MG63 (cell line): ENCODE measurements at regions not wholly inside any gene's neighbourhood (a gene's known extent, or its start where the extent isn't known, plus 50 kb on each side); places are given as distances from the start of the nearest gene placed in this dataset.
A peak's percentile ranks its signal among the peaks of the same experiment; 100 is the strongest.

Experiments used
- DNase-seq: peaks from one replicate; pipeline ENCODE4 v3.0.0-alpha.2; 2020
- H3K27me3 ChIP-seq: fragments of 250-450 bp; sonication (Bioruptor Pico); 2 replicates; pipeline ENCODE4 v1.5.1; 2020; ENCODE audit warnings: mild to moderate bottlenecking, moderate library complexity
- H3K36me3 ChIP-seq: fragments of 250-450 bp; sonication (Bioruptor Pico); 2 replicates; pipeline ENCODE4 v1.5.1; 2020; ENCODE audit warnings: mild to moderate bottlenecking, moderate library complexity
- H3K4me3 ChIP-seq: fragments of 250-450 bp; sonication (Bioruptor Pico); 2 replicates; pipeline ENCODE4 v1.5.1; 2020; ENCODE audit warnings: mild to moderate bottlenecking, moderate library complexity
- H3K9me3 ChIP-seq: fragments of 250-450 bp; sonication (Bioruptor Pico); 2 replicates; pipeline ENCODE4 v1.5.1; 2020; ENCODE audit warnings: mild to moderate bottlenecking, moderate library complexity

GRCh38 chr20:61185181-61185580 is 66.9 kb upstream of the CDH4 start:
- H3K36me3 ChIP-seq = no peaks in the 10 kb centered on the region
- H3K27me3 ChIP-seq = no peaks in the 10 kb centered on the region
- DNase-seq = no peak
- H3K9me3 ChIP-seq = no peaks in the 10 kb centered on the region
- H3K4me3 ChIP-seq = no peak overlapping the region

DNA sequence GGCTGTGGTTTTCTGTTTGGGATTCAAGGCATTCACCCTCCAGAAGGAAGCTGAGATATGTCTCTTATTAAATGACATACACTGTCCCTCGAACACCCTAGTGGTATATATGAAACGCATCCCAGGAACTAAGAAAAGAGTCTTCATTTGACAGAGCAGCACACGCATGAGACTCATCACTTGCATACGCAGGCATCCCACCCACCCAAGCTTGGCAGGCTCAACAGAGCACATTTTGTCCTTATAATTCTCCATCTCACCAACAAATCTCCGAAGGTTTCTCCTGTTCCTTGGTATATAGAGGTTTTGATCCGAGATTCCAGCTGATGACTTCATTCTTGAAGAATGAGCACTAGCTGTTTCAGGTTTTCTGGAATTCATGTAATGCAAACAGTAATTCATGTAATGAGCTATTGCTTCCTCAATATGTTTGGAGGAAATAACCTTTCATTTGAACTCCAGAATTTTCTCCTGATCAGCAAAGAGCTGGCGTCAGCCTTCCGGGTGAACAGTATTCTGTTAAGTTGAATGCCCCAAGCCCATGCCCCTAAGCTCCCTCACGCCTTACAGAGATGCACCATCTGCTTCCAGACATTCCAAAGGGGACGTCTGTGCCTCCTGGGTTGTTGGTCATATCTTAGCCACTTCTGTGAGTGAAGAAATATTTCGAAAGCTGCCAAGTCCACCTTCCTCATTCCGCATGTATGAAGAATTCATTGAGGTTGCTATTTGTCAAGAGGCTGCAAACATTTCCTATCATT is 66.0 kb upstream of the CDH4 start:
- no peaks in the 10 kb centered on the region for H3K36me3 ChIP-seq
- no peaks in the 10 kb centered on the region for H3K9me3 ChIP-seq
- no peak overlapping the region for H3K4me3 ChIP-seq
- H3K27me3 ChIP-seq = no peaks in the 10 kb centered on the region
- peak; percentile 81 for DNase-seq

- no peak overlapping the region for H3K4me3 ChIP-seq
- no peaks in the 10 kb centered on the region for H3K9me3 ChIP-seq
- no peaks in the 10 kb centered on the region for H3K36me3 ChIP-seq
- no peak for DNase-seq
- no peaks in the 10 kb centered on the region for H3K27me3 ChIP-seq
Observed at GRCh38 chr20:61186771-61187472, 65.1 kb upstream of the CDH4 start.

GRCh38 chr20:61189534-61189933 is 62.5 kb upstream of the CDH4 start:
- H3K27me3 ChIP-seq = no peaks in the 10 kb centered on the region
- no peak for DNase-seq
- H3K4me3 ChIP-seq = no peak overlapping the region
- H3K36me3 ChIP-seq = no peaks in the 10 kb centered on the region
- H3K9me3 ChIP-seq = no peaks in the 10 kb centered on the region

DNA sequence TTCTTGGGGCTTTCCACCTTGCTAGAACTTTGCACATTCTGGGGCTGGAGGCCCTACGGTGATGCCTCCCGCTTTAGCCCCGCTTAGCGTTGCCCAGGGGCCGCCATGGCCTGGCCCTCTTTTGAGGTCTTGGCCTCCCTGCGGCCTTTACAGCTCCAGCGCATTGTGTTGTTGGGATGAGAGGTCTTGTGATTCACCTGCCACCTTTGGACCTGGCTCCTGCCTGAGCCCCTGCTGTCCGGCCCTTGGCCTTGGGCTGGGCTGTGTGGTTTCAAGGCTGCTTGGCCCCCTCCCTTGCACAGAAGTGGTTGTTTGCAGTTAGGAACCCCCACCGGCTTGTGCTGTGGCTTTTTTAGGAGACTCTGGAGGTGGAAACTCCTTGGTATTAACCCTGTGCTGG is 61.0 kb upstream of the CDH4 start:
- Histone ChIP-seq H3K9me3 (no peaks in the 10 kb centered on the region), H3K4me3 (no peak overlapping the region), H3K36me3 (no peaks in the 10 kb centered on the region), H3K27me3 (no peaks in the 10 kb centered on the region)
- no peak for DNase-seq

DNA sequence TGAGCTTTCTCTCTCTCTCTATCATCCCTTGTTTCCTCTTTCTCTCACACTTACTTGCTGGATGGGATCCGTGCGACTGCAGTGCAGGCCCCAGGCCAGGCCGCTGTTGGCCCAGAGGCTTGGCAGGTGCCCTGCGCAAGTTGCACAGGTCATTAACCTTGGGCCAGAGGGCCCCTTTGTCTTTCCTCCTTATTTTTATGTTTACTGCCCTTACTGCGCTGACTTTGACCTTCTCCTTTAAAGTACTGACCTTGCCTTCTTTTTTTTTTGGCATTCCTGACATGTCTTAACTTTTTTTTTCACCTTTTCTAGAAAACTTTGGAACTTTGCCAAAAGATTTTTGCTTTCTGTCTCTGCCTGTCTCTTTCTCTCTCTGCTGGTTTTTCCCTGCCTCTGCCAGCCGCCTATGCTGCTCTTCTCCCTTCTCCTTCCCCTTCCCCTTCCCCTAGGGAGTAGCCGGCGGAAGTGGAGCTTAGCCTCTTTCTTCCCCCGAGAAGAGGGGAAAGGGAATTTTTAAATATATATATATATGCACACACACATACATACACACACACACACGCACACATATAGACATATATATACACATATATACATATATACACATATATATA is 59.6 kb upstream of the CDH4 start:
- Histone ChIP-seq H3K36me3 (no peaks in the 10 kb centered on the region), H3K9me3 (no peaks in the 10 kb centered on the region), H3K27me3 (no peaks in the 10 kb centered on the region; the same call in 1 of the 2 replicates), H3K4me3 (no peak overlapping the region)
- no peak for DNase-seq

DNA sequence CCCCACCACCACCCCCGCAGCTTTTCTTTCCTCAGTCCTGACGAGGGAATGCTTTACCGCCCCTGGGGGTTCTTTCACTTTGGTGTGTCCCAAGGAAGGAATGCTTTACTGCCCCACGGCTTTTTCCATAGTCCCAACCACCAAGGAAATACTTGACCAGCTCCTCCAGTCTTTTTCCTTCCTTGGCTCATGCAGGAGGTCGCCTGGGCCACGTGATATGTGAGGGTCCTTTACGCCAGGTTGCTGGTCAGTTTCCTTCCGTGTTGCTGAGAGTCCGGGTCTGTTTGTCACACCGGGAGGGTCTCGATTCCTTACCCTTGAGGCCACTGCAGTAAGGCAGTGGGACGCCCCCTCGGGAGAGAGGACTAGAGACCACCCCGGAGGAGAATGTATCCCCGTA is 58.9 kb upstream of the CDH4 start:
- Histone ChIP-seq H3K9me3 (no peaks in the 10 kb centered on the region), H3K4me3 (no peak overlapping the region), H3K27me3 (peaks cover under 1% of the 10 kb centered on the region; the same call in 1 of the 2 replicates), H3K36me3 (no peaks in the 10 kb centered on the region)
- no peak for DNase-seq
